ENCODE measurements at regions not wholly inside any gene's neighbourhood (a gene's known extent, or its start where the extent isn't known, plus 50 kb on each side); places are given as distances from the start of the nearest gene placed in this dataset.

- Histone ChIP-seq H3K4me3 (ENCODE audit: low read depth, low read length) (no peak overlapping the region), H3K27me3 (no peaks in the 10 kb centered on the region), H3K4me1 (no peaks in the 10 kb centered on the region), H3K9me3 (no peaks in the 10 kb centered on the region), H3K36me3 (no peaks in the 10 kb centered on the region)
- no peak for TF ChIP-seq CTCF (IDR thresholded peaks at IDR 0.05; ENCODE audit: low read depth, low read length)
- DNase-seq: no peak
Observed at GRCh38 chr14:42000450-42000849, 393.8 kb downstream of the LRFN5 start.

- H3K27me3 ChIP-seq: no peaks in the 10 kb centered on the region
- TF ChIP-seq CTCF (IDR thresholded peaks at IDR 0.05; ENCODE audit: low read depth, low read length): no peak
- no peak overlapping the region for H3K4me3 ChIP-seq (ENCODE audit: low read depth, low read length)
- no peaks in the 10 kb centered on the region for H3K36me3 ChIP-seq
- H3K9me3 ChIP-seq: no peaks in the 10 kb centered on the region
- DNase-seq: no peak
- H3K4me1 ChIP-seq: no peaks in the 10 kb centered on the region
Observed at GRCh38 chr14:41993687-41994086, 387.0 kb downstream of the LRFN5 start.

- no peaks in the 10 kb centered on the region for H3K4me1 ChIP-seq
- H3K4me3 ChIP-seq (ENCODE audit: low read depth, low read length): no peak overlapping the region
- DNase-seq: no peak
- no peak for TF ChIP-seq CTCF (IDR thresholded peaks at IDR 0.05; ENCODE audit: low read depth, low read length)
- no peaks in the 10 kb centered on the region for H3K9me3 ChIP-seq
- H3K36me3 ChIP-seq: no peaks in the 10 kb centered on the region
- H3K27me3 ChIP-seq: no peaks in the 10 kb centered on the region
Observed at GRCh38 chr14:41986700-41987099, 380.0 kb downstream of the LRFN5 start.

DNA sequence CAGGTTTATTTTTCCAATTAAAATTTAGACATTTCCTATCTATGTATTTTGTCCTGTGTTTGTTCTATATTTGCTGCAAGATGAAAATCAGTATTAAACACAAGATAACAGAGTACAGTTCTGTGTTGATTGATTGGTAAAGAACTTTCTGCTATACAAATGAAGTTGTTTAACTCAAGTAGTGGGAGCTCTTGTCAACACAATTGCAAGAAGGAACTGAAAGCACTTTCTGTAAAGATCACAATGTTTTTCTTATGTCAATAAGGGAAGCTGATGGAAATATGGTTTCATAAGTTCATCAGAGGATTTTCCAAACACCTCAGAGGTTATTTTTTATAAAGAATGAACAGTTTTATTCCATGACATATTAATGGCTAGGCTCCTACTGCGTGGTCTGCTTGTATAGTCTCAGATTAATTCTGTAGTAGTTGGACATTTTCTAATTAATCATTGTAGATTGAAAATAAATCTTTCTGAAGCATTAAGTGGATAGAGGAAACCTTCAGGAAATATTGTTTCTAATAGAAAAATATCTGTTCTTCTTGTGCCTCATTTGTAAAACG lies 379.5 kb downstream of the LRFN5 start:
- Histone ChIP-seq H3K36me3 (no peaks in the 10 kb centered on the region), H3K4me3 (ENCODE audit: low read depth, low read length) (no peak overlapping the region), H3K4me1 (no peaks in the 10 kb centered on the region), H3K27me3 (no peaks in the 10 kb centered on the region), H3K9me3 (no peaks in the 10 kb centered on the region)
- no peak for DNase-seq
- no peak for TF ChIP-seq CTCF (IDR thresholded peaks at IDR 0.05; ENCODE audit: low read depth, low read length)

DNA sequence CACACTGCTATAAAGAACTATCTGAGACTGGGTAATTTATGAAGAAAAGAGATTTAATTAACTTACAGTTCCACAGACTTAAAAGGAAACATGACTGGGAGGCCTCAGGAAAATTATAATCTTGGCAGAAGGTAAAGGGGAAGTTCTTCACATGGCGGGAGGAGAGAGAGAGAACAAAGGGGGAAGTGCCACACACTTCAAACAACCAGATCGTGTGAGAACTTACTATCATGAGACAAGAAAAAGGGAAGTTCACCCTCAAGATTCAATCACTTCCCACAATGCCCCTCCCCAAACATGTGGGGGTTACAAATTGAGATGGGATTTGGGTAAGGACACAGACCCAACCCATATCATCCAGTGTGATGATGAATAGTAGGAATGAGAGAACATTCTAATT lies 366.5 kb downstream of the LRFN5 start:
- Histone ChIP-seq H3K36me3 (no peaks in the 10 kb centered on the region), H3K27me3 (no peaks in the 10 kb centered on the region), H3K4me1 (no peaks in the 10 kb centered on the region), H3K9me3 (no peaks in the 10 kb centered on the region; the same call in 1 of the 2 replicates), H3K4me3 (ENCODE audit: low read depth, low read length) (no peak overlapping the region)
- no peak for TF ChIP-seq CTCF (IDR thresholded peaks at IDR 0.05; ENCODE audit: low read depth, low read length)
- no peak for DNase-seq

DNA sequence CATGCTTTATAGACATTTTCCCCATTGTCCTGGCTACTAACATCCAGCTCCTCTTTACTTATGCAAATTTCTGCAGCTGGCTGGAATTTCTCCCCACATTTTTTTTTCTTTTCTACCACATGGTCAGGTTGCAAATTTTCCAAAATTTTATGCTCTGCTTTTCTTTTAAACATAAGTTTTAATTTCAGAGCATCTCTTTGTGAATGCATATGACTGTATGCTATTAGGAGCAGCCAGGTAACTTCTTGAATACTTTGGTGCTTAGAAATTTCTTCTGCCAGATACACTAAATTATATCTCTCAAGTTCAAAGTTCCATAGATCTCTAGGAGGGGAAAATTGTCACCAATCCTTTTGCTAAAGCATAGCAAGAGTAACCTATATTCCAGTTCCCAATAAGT lies 365.9 kb downstream of the LRFN5 start:
- TF ChIP-seq CTCF (IDR thresholded peaks at IDR 0.05; ENCODE audit: low read depth, low read length): no peak
- no peak overlapping the region for H3K4me3 ChIP-seq (ENCODE audit: low read depth, low read length)
- H3K9me3 ChIP-seq: no peaks in the 10 kb centered on the region; the same call in 1 of the 2 replicates
- DNase-seq: no peak
- no peaks in the 10 kb centered on the region for H3K4me1 ChIP-seq
- no peaks in the 10 kb centered on the region for H3K36me3 ChIP-seq
- no peaks in the 10 kb centered on the region for H3K27me3 ChIP-seq

Measured in BE2C (cell line).